ENCODE measurements at regions not wholly inside any gene's neighbourhood (a gene's known extent, or its start where the extent isn't known, plus 50 kb on each side); places are given as distances from the start of the nearest gene placed in this dataset.

- no peaks in the 10 kb centered on the region for H3K27me3 ChIP-seq
- no peak for DNase-seq (ENCODE audit: extremely low spot score)
- peaks cover 0 to 15% (median 9%) of the 10 kb centered on the region in 4 donors for H3K4me1 ChIP-seq
- TF ChIP-seq EP300 (IDR thresholded peaks at IDR 0.05): no peak
- TF ChIP-seq POLR2AphosphoS5 (IDR thresholded peaks at IDR 0.05): no peak
- TF ChIP-seq CTCF (IDR thresholded peaks at IDR 0.05): no peak
- no peak for TF ChIP-seq POLR2A (IDR thresholded peaks at IDR 0.05; ENCODE audit: low read depth)
- no peak overlapping the region for H3K4me3 ChIP-seq
- no peak overlapping the region for H3K27ac ChIP-seq (replicated peaks in 1 of 4)
- no peaks in the 10 kb centered on the region for H3K36me3 ChIP-seq
- 76% methylated on average over 3 of the region's 3 CpGs for WGBS
- intact Hi-C loops (cut with DNase I): no loop called here
- no peaks in the 10 kb centered on the region for H3K9me3 ChIP-seq
Observed at GRCh38 chr12:5307065-5307464, 124.8 kb upstream of the NTF3 start.

- Histone ChIP-seq H3K27ac (replicated peaks in 1 of 4) (no peak overlapping the region), H3K4me1 (peaks cover 0 to 15% (median 9%) of the 10 kb centered on the region in 4 donors), H3K27me3 (no peaks in the 10 kb centered on the region), H3K36me3 (no peaks in the 10 kb centered on the region), H3K4me3 (no peak overlapping the region), H3K9me3 (no peaks in the 10 kb centered on the region)
- DNase-seq (ENCODE audit: extremely low spot score): no peak
- intact Hi-C loops (cut with DNase I): no loop called here
- TF ChIP-seq EP300 (IDR thresholded peaks at IDR 0.05): no peak
- TF ChIP-seq POLR2AphosphoS5 (IDR thresholded peaks at IDR 0.05): no peak
- no peak for TF ChIP-seq POLR2A (IDR thresholded peaks at IDR 0.05; ENCODE audit: low read depth)
- no peak for TF ChIP-seq CTCF (IDR thresholded peaks at IDR 0.05)
Observed at GRCh38 chr12:5308216-5308615, 123.7 kb upstream of the NTF3 start.

GRCh38 chr12:5308996-5309395 is 122.9 kb upstream of the NTF3 start:
- intact Hi-C loops (cut with DNase I): no loop called here
- peaks cover 0 to 15% (median 9%) of the 10 kb centered on the region in 4 donors for H3K4me1 ChIP-seq
- peaks cover 0 to 2% (median 0%) of the 10 kb centered on the region in 4 donors for H3K9me3 ChIP-seq
- no peaks in the 10 kb centered on the region for H3K27me3 ChIP-seq
- no peak for TF ChIP-seq CTCF (IDR thresholded peaks at IDR 0.05)
- no peak for TF ChIP-seq POLR2AphosphoS5 (IDR thresholded peaks at IDR 0.05)
- TF ChIP-seq EP300 (IDR thresholded peaks at IDR 0.05): no peak
- TF ChIP-seq POLR2A (IDR thresholded peaks at IDR 0.05; ENCODE audit: low read depth): no peak
- 76% methylated on average over 8 of the region's 8 CpGs for WGBS
- H3K36me3 ChIP-seq: no peaks in the 10 kb centered on the region
- H3K4me3 ChIP-seq: no peak overlapping the region
- no peak for DNase-seq (ENCODE audit: extremely low spot score)
- H3K27ac ChIP-seq (replicated peaks in 1 of 4): no peak overlapping the region

GRCh38 chr12:5309654-5310053 is 122.3 kb upstream of the NTF3 start:
- peaks cover 0 to 8% (median 2%) of the 10 kb centered on the region in 4 donors for H3K9me3 ChIP-seq
- H3K36me3 ChIP-seq: no peaks in the 10 kb centered on the region
- intact Hi-C loops (cut with DNase I): no loop called here
- TF ChIP-seq EP300 (IDR thresholded peaks at IDR 0.05) (no peak), POLR2AphosphoS5 (IDR thresholded peaks at IDR 0.05) (peak; percentile 38 to 53)
- H3K4me3 ChIP-seq: no peak overlapping the region
- H3K27ac ChIP-seq (replicated peaks in 1 of 4): peak overlapping the region in 1 of 4 donors; percentile 33
- H3K27me3 ChIP-seq: no peaks in the 10 kb centered on the region
- no peak for DNase-seq (ENCODE audit: extremely low spot score)
- H3K4me1 ChIP-seq: peaks cover 0 to 15% (median 9%) of the 10 kb centered on the region in 4 donors
- 20% methylated on average over 7 of the region's 8 CpGs for WGBS

GRCh38 chr12:5310151-5310550 is 121.8 kb upstream of the NTF3 start:
- intact Hi-C loops (cut with DNase I): no loop called here

More at GRCh38 chr12:5310151-5310550, 121.8 kb upstream of the NTF3 start:
- TF ChIP-seq EP300 (IDR thresholded peaks at IDR 0.05): no peak
- TF ChIP-seq CTCF (IDR thresholded peaks at IDR 0.05): no peak
- TF ChIP-seq POLR2AphosphoS5 (IDR thresholded peaks at IDR 0.05): no peak
- no peak for TF ChIP-seq POLR2A (IDR thresholded peaks at IDR 0.05; ENCODE audit: low read depth)
- 71% methylated on average over 1 of the region's 1 CpG for WGBS
- DNase-seq (ENCODE audit: extremely low spot score): no peak
- Histone ChIP-seq H3K36me3 (no peaks in the 10 kb centered on the region), H3K9me3 (peaks cover 0 to 9% (median 2%) of the 10 kb centered on the region in 4 donors), H3K4me1 (peaks cover 0 to 15% (median 9%) of the 10 kb centered on the region in 4 donors), H3K27me3 (no peaks in the 10 kb centered on the region), H3K27ac (replicated peaks in 1 of 4) (peak overlapping the region in 1 of 4 donors; percentile 33), H3K4me3 (no peak overlapping the region)

Data from esophagus muscularis mucosa (tissue), 4 donors.